Ascending aorta (tissue), 2 donors: ENCODE measurements at regions not wholly inside any gene's neighbourhood (a gene's known extent, or its start where the extent isn't known, plus 50 kb on each side); places are given as distances from the start of the nearest gene placed in this dataset.

Source experiments
- DNase-seq, 2 donors: peaks; one replicate each; pipeline ENCODE4 v3.0.0-alpha.2; 2019; ENCODE audit warnings: low spot score in 2 of 2
- H3K27ac ChIP-seq, 2 donors: fragments of 200-600 bp; sonication (generic); one replicate each; pipeline ENCODE4 v1.5.1; 2016 to 2017; ENCODE audit warnings: mild to moderate bottlenecking in 1 of 2
- H3K27me3 ChIP-seq: fragments of 200-600 bp; sonication (generic); one replicate; pipeline ENCODE4 v1.5.1; 2017
- H3K36me3 ChIP-seq, 2 donors: fragments of 200-600 bp; sonication (generic); one replicate each; pipeline ENCODE4 v1.5.1; 2016
- H3K4me1 ChIP-seq, 2 donors: fragments of 200-600 bp; sonication (generic); one replicate each; pipeline ENCODE4 v1.5.1; 2016 to 2017; ENCODE audit warnings: mild to moderate bottlenecking in 1 of 2
- H3K4me3 ChIP-seq, 2 donors: fragments of 200-600 bp; sonication (generic); one replicate each; pipeline ENCODE4 v1.5.1; 2016 to 2017; ENCODE audit warnings: mild to moderate bottlenecking in 1 of 2
- H3K9me3 ChIP-seq, 2 donors: fragments of 200-600 bp; sonication (generic); one replicate each; pipeline ENCODE4 v1.5.1; 2016
- CTCF ChIP-seq, 3 experiments: fragments of 200-600 bp in 2 of 3; fragments of 450-650 bp in 1 of 3; sonication (generic) in 2 of 3; IDR thresholded peaks; one replicate each; pipeline ENCODE4 v1.5.1; 2016 to 2019; ENCODE audit warnings: antibody characterized with exemption in 3 of 3, mild to moderate bottlenecking in 1 of 3, moderate library complexity in 1 of 3
- intact Hi-C: fragments of 100-400 bp; cut with DNase I; formaldehyde crosslinking; loops from one replicate; pipeline ENCODE4 v1.15.1; 2023

- intact Hi-C loops = no loop called here
- no peak for DNase-seq
- H3K27ac ChIP-seq = no peak overlapping the region
Measured at GRCh38 chr2:47249157-47249900, 73.0 kb upstream of the CALM2 start.

GRCh38 chr2:47243596-47244323 lies 67.4 kb upstream of the CALM2 start:
- TF ChIP-seq CTCF (IDR thresholded peaks at IDR 0.05) = no peak
- intact Hi-C loops = no loop called here
- no peak overlapping the region for H3K4me3 ChIP-seq
- DNase-seq = no peak
- H3K4me1 ChIP-seq = no peaks in the 10 kb centered on the region
- no peaks in the 10 kb centered on the region for H3K36me3 ChIP-seq
- no peaks in the 10 kb centered on the region for H3K9me3 ChIP-seq
- no peaks in the 10 kb centered on the region for H3K27me3 ChIP-seq
- no peak overlapping the region for H3K27ac ChIP-seq

More at GRCh38 chr2:47249157-47249900, 73.0 kb upstream of the CALM2 start:
- H3K9me3 ChIP-seq = no peaks in the 10 kb centered on the region
- H3K4me1 ChIP-seq = no peaks in the 10 kb centered on the region
- H3K4me3 ChIP-seq = no peak overlapping the region
- no peaks in the 10 kb centered on the region for H3K36me3 ChIP-seq
- TF ChIP-seq CTCF (IDR thresholded peaks at IDR 0.05) = no peak
- no peaks in the 10 kb centered on the region for H3K27me3 ChIP-seq

- H3K4me1 ChIP-seq = peaks cover 4 to 10% of the 10 kb centered on the region in 2 donors
- no peak for TF ChIP-seq CTCF (IDR thresholded peaks at IDR 0.05)
- no peak overlapping the region for H3K27ac ChIP-seq
- H3K36me3 ChIP-seq = no peaks in the 10 kb centered on the region
- intact Hi-C loops = no loop called here
- H3K27me3 ChIP-seq = no peaks in the 10 kb centered on the region
- no peak overlapping the region for H3K4me3 ChIP-seq
- no peak for DNase-seq
- H3K9me3 ChIP-seq = no peaks in the 10 kb centered on the region
Measured at GRCh38 chr2:47241715-47242114, 65.4 kb upstream of the CALM2 start.

- H3K4me1 ChIP-seq = peaks cover 4 to 11% of the 10 kb centered on the region in 2 donors
- intact Hi-C loops = no loop called here
- no peak for DNase-seq
- H3K36me3 ChIP-seq = no peaks in the 10 kb centered on the region
- no peak overlapping the region for H3K4me3 ChIP-seq
- H3K27me3 ChIP-seq = no peaks in the 10 kb centered on the region
- no peaks in the 10 kb centered on the region for H3K9me3 ChIP-seq
- no peak for TF ChIP-seq CTCF (IDR thresholded peaks at IDR 0.05)
- H3K27ac ChIP-seq = no peak overlapping the region
Measured at GRCh38 chr2:47239119-47239969, 63.0 kb upstream of the CALM2 start.

- Histone ChIP-seq H3K27me3 (no peaks in the 10 kb centered on the region), H3K9me3 (no peaks in the 10 kb centered on the region), H3K4me3 (no peak overlapping the region), H3K36me3 (no peaks in the 10 kb centered on the region), H3K27ac (no peak overlapping the region), H3K4me1 (peaks cover 4 to 11% of the 10 kb centered on the region in 2 donors)
- intact Hi-C loops = no loop called here
- no peak for TF ChIP-seq CTCF (IDR thresholded peaks at IDR 0.05)
- DNase-seq = no peak
Measured at GRCh38 chr2:47238638-47239037, 62.3 kb upstream of the CALM2 start.
